Glomerular visceral epithelial cell (primary cell): ENCODE measurements at regions not wholly inside any gene's neighbourhood (a gene's known extent, or its start where the extent isn't known, plus 50 kb on each side); places are given as distances from the start of the nearest gene placed in this dataset.
"Not testable (repeated sequence)": the region's sequence is repeated elsewhere in the genome, so short reads cannot be mapped to it uniquely, and the experiment has no call there.

Experiments
- DNase-seq: peaks from one replicate; pipeline ENCODE4 v3.0.0-alpha.2; 2016; ENCODE audit errors: extremely low spot score

DNA sequence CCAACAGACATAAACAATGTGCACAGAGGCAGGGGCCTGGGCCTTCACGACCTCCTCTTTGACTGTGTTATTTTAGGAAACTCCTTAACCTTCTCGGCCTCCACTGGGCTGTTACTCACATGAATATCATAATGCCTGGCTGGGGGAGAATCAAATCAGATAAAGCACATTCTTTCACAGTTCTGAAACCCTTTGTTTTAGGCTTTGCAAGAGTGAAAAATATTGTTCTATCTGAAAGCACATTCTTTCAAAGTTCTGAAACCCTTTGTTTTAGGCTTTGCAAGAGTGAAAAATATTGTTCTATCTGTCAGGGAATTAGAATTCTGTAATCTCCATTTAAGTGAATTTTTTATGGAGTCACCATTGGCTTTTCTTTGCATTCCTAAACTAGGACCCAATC is 50.7 kb upstream of the SYNDIG1 start:
- DNase-seq: no peak

DNA sequence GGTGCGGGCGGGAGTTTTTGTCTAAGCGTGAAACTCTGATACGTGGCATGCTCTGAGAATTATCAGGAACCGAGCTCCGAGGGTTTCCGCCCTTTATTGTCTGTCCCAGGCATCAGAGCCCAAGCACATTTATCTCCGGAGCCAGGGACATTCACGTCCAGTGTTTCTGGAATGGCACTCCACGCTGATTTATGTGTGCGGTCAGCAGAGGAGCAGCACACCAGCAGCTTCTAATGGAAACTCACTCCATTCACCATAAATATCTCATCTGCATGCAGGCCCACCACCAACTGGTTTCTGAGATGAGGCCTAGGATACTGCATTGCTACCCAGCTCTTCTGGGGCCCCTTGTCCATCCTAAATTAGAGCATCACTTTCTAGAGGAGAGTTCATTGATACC is 51.9 kb upstream of the SYNDIG1 start:
- no peak for DNase-seq

DNA sequence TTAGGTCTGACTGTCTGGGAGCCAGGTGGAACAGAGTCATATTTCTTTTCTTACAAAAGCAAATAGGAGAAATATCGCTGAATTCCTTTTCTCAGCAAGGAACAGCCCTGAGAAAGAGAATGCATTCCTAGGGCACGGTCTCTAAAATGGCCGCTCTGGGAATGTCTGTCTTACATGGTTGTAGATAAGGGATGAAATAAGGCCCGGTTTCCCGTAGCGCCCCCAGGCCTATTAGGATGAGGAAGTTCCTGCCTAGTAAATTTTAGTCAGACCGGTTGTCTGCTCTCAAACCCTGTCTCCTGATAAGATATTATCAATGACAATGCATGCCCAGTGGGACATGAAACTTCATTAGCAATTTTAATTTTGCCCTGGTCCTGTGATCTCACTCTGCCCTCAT is 54.0 kb upstream of the SYNDIG1 start:
- not testable (repeated sequence) for DNase-seq

DNA sequence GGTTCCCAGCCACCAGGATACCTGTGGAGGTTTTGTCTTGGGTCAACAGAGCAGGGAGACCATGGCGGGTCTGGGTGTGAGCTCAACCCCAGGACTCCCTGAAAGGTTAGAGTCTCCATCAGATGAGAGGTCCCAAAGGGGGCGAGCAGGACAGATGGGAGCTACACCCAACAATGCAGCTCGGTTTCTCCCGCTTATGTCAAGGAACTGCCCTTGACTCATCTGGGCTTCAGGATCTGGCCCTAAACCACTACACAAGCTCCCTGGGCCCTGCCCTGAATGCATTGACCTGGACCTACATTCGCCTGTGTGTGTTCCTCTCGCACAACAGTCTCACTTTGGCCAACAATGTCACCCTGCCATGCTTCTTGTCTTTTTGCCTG is 57.6 kb upstream of the SYNDIG1 start:
- DNase-seq: no peak

DNA sequence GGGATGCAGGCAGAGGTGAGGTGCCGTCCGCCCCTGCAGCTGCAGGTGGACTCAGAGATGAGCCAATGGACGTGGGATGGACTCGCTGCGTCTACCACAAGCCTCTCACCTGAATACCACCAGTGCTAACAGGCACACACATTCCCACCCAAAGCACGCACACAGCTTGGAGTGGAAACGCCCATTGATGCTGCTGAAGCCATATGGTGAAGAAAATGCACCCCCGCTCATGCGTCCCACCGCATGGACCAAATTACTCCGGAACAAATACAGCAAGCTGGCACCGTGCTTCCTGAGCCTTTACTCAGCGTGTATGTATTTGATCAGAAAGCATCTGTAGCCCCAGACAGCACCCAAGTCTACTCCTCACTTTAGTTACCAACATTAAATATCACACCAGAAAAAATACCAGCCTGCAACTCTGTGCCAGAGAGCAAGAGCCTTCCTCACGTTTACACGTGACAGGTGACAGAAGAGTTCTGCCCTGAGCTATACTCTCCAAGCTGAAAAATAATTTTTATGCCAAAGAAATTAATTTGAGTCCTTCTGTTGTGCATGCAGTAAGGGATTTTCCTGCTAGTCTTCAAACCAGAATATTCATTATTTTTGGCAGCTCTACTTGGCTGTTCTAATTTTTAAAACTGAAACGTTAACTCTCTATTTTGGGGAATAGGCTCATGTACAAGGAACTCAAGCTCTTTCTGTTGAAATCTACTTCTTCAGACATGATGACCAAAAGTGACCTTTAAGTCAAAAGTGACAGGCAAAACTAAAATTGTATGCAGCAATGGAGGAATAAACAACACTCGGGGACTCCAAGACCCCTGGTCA is 58.2 kb upstream of the SYNDIG1 start:
- no peak for DNase-seq

DNA sequence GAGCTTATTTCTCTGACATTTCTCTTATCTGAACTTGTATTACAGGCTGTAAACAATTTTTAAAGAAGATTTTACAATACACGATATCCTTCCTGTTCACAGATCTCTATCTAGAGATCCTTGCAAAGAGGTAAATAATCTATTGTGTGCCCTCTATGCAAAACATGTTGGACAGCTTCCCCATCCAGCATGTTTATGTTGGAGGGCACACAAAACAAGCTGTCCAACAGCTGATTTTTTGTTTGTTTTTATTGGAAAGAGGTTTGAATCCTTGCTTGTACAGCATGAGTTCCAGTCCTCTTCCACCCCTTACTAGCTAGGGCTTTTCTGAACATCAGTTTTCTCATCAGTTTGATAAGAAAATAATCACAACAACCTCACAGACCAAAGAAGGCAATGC is 62.3 kb upstream of the SYNDIG1 start:
- DNase-seq: no peak

DNA sequence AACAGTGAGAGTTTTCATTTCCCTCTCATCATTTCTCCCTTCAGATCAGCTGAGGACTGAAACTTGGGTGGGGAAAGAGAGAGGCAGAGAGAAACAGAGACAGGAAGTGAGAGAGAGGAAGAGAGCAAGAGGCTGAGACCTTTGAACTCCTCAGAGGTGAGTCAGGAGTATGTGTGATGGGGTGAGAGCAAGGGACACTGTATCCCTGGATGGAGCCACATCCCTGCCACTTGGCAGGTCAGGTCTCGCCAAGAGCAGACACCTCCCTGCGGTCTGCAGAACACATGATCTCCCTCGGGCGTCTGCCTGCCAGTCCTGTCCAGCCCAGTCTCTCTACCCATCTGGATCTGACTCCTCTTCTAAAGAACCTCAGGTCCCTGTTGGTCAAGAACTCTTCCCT is 62.7 kb upstream of the SYNDIG1 start:
- no peak for DNase-seq

DNA sequence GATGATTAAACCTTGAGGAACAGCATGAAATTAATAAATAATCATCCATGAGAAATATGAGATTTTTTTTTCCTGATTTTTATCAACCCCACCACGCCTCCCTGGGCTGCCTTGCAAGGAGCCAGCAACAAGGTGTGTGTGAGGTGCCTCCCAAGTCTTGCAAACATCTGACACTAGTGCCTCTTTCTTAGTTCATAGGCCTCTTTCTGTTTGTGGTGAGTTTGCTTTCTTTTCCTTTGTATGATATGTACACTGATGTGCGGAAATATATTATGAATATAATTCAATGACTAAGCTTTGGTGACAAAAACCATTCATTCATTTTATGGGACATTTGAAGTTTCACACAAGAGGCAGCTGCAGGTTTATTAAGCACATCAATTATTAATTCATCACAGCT is 63.2 kb upstream of the SYNDIG1 start:
- no peak for DNase-seq

DNA sequence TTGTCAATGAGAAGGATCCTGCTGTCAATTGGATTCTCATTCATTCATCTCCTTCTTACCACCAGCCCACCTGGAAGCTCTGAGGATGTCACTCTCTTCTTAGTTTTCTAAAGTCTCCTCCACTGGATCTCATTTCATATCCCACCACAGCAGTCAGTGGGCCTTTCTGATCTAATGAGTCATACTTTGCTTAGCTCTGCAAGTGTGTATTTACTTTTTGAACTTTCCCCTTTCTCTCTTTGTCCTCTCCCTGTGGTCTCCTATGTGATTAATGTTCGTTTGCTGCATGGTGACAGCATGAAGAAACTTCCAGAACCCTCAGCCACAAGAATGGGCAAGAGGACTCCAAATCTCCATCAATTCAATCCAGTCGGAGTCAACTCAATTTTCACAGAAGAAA is 63.6 kb upstream of the SYNDIG1 start:
- no peak for DNase-seq

DNA sequence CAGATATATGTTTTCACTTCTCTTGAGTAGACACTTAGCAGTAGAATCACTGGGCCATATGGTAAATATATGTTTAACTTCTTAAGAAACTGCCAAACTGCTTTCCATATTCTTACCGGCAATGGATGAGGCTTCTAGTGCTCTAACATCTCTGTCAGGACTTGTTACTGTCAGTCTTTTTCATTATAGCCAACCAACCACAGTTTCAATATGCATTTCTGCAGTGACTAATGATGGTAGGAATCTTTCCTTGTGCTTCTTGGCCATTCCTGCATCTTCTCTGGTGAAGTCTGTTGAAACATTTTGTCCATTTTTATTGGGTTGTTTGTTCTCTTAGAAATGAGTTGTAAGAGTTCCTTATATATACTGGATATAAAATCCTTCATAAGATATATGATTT is 66.0 kb upstream of the SYNDIG1 start:
- no peak for DNase-seq

DNA sequence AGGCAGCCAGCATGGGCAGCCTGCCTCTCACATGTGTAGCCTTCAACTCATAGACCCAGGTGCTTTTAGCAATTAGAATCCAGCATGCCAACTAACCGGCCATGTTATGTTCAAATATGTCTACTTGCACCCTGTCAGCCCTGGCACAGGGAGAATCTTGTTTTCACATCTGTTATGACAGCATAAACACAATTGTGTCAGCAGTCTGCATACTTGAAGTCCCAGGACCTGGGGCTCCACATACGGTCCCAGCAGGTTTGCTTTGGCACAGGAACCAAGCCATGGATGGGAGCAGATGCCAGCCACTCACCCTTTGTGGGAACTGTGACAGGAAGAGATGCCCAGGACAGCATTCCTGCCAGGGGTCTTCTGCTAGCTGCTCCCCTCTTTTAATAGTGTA is 67.2 kb upstream of the SYNDIG1 start:
- no peak for DNase-seq

DNA sequence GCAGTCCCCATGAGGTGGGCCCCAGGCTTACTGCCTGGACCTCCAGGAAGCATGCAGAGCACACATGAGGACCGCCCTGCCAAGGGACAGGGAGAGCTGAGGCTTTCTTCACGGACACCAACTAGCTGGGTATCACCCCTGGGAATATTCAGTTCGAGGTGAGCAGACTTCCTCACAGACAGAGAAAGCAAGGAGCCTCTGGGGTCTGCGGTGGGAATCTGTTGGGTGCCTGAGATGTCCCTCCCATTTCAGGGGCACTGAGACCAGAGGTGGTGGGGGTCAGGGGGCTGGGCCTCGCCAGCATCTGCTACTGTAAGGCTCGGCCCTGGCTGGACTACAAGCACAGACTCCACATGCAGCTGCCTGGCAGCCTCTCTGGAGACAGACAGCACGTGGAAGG is 74.3 kb upstream of the SYNDIG1 start:
- no peak for DNase-seq

DNA sequence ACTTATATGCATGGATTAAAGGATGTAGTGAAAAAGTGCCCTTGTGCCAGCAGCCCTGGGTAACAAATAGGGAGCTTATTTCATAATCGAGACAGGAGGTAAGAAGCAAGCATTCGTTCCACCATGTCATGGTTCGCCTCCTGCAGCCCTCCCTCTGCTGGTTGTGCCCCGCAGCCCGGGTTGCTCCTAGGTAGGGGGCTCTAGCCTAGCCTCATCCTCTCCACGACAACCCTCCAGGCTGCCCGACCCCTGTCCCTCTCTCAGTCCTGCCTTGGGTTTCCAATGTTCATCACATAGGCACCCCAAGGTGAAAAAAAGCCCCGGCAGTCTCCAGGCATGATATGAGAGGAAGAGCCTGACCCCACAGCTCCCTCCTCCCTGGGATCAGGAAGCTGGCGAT is 75.5 kb upstream of the SYNDIG1 start:
- DNase-seq: no peak

DNA sequence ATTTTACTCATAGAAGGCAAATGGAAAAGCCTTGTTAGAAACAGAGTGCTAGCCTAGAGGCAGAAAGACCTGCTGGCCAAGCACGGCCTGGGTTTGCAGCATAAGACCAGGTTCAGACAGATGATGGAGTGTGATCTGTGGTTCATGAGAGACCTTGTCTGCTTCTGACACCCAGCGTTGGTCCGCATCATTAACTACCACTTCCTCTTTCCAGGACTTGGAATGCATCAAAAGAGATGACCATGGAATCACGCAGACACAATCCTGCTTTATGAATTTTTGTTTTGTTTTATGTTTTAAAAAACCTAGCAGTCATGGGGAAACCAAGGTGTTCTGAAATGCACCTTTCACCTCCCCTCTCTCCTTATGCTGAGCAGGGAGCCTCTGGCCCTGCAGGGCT is 76.8 kb upstream of the SYNDIG1 start:
- DNase-seq: no peak

DNA sequence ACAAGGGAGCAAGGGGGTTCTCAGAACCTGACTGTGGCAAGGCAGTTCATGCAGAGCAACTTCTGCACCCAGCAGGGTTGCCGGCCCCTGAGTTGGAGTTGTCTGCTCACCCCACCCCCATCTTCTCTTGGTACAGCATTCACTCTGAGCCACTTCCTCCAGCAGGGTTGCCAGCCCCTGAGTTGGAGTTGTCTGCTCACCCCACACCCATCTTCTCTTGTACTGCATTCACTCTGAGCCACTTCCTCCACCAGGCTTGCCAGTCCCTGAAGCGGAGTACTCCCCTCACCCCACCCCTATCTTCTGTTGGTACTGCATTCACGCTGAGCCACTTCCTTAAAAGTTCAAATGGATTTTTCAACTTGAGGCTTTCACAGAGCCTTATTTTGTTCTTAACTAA is 79.7 kb upstream of the SYNDIG1 start:
- DNase-seq: no peak

DNA sequence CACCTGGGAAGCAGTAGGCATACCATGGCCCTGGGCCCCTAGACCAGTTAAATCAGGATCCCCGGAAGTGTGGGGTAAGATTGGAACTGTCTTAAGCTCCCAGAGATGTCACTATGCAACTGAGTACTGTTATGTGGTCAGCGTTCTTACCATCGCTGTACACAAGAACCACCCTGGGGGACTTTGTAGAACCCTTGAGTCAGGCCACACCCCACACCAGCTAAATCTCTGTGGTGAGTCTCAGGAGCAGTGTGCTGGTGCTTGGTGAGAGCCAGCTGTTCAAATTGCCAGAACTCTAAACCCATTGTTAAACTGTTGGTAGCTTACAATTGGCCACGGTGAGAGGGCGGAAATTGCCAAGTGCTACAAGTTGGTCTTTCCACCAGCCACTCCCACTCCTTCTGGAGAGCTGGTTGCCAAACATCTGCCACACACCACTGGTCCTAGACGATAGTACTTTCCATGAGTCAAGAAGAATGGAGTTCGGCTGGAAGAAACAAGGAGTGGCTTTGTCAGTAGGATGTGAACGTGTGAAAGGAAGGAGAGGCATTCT is 80.5 kb upstream of the SYNDIG1 start:
- DNase-seq: no peak

DNA sequence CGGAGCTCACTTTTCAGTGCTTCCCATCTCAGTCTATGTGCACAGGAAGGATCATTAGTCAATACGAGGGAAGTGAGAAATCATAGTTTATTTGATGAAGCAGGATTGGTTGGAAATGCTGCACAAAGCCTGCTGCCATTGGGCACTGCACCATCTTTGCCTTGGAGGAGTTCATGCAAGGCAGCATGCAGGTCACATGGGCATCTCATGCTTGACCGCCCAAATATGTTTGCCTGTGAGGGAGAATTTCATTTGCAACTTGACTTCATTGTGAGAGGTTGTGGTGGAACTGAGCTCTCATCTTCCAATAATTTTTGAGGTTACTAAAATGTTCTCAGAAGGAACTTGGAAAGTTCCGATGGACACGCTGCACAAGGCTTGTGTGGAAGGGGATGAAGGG is 83.9 kb upstream of the SYNDIG1 start:
- no peak for DNase-seq

DNA sequence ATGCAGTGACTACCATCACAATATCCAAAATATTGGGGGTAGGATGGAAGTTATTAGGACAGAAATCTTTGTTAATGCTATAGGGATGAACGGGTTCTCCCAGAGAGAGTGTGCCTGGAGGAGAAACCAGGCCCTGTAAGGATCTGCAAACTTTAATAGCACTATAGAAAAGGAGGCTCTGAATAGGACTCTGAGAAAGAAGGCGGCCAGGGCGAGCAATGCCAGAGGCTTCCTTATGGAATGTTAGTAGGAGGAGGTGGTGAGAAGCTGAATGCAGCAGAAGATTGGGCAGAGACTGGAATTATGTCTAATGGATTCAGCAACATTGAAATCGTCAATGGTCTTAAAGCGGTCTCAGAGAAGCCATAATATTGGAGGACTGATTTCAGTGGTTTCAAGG is 84.6 kb upstream of the SYNDIG1 start:
- DNase-seq: no peak

DNA sequence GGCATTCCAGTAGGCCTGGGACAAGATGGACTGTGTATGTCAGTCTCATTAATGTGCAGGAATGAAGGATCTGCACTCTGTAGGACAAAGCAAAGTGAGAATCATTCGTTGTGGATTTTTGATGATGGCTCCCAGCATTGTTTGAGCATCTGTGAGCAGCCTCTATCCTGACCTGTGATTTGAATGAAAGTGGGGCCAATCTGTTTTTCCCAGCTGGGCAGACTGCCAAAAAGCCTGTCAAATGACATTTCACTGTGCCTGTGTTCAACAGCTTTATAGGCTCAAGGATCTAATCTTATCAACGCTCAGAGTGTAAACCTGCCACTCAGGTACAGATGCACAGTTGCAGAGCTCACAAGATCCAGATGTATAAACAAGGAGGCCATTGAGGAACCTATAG is 86.7 kb upstream of the SYNDIG1 start:
- DNase-seq: no peak

DNA sequence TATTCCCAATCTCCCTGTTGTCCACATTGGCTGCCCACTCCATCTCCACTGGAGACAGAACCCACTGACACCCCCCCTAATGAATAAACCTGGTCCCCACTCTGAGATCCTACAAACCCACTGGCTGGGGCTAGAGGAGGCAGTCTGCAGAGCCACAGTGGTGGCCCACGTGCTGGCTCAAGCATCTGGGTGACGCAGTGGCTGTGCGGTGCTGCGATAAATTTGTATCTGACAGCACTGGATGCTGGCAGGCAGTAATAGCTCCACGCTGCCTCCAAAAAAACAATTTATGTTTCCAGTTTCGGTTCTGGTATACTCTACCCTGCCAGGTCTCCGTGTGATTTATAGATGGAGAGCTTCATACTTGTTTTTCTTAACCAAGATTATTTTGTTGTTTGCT is 87.1 kb upstream of the SYNDIG1 start:
- no peak for DNase-seq

DNA sequence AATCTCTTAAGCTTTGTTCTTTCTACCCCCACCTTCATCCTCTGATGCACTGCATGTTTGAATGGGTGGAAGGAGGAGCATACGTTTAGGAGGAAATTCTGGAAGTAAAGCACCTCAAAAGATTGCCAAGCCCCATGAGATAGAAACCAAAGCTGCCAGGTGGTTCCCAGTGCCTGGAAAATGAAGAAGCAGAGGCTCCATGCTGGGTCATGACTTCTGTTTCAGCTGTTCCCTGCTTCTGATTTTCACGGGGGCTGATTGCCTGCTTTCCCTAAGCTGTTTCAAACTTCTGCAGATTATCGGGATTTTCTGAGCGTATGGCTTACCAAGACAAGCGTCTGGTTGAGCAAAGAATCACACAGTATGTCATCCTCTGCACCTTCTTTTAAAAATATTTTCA is 87.5 kb upstream of the SYNDIG1 start:
- DNase-seq: no peak

DNA sequence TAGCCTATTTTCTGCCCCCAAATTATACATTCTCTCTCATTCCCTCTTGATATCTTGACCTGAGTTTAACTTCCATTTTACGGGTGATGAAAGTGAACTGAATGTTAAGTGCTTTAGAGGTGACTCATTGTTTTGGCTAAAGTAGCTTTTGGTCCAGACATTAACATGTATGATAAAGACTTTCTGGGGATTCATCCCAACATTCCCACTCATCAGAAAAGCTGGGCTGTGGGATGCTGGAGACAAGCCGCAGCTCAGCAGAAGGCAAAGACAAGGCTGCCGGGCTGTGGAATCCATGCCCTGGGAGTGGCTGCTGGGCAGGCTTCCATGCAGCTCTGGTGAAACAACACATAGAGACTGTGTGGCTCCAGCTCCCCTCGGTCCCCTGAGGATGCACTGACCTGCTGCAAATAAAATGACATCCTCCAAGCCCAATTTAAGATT is 89.9 kb upstream of the SYNDIG1 start:
- DNase-seq: no peak

DNA sequence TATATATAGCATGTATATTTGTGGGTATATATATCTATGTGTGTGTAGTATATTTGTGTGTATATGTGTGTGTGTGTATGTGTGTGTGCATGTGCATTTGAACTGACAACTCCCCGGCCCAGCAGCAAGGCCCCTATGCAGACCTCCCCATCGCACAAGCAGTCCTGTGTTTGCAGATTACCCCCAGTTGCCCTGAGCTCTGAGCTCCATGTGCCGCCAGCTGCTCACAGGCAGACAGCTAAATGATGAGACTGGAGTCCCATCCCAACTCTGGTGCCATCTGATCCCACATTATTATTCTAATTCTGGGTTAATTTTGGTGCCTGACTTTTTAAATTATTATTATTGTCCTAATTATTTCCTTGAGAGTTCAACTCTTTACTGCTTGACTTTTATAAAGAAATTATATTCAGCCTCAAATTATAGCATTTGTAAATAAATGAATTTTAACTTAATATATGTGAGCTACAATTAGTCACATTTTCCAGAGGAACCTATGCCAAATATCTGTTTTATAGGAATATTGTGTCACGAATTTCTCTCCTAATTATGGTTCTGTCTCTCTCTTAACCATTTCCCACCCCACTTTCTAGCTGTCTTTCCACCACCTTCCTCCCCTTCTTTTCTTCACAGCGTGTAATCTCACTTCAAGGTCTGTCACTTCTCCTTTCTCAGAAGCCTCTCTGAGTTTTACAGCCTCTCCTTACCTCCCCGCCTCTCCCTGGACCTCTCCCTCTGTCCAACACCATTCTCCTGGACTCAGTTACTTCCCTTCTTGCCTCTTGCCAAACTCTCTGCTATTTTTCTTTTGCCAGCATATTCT is 90.6 kb upstream of the SYNDIG1 start:
- DNase-seq: no peak
